ENCODE measurements at regions not wholly inside any gene's neighbourhood (a gene's known extent, or its start where the extent isn't known, plus 50 kb on each side); places are given as distances from the start of the nearest gene placed in this dataset.
"Not testable (repeated sequence)": the region's sequence is repeated elsewhere in the genome, so short reads cannot be mapped to it uniquely, and the experiment has no call there.

GRCh38 chr16:5187402-5187952 is 89.9 kb upstream of the EEF2KMT start:
- TF ChIP-seq CTCF (conservative IDR thresholded peaks at IDR 0.05; ENCODE audit: low read depth, low read length): no peak
- H3K4me3 ChIP-seq (ENCODE audit: low read length): no peak overlapping the region
- DNase-seq (ENCODE audit: low read depth): no peak

- H3K4me3 ChIP-seq (ENCODE audit: low read length): no peak overlapping the region
- DNase-seq (ENCODE audit: low read depth): no peak
- no peak for TF ChIP-seq CTCF (conservative IDR thresholded peaks at IDR 0.05; ENCODE audit: low read depth, low read length)
Observed at GRCh38 chr16:5186381-5186903, 88.8 kb upstream of the EEF2KMT start.

GRCh38 chr16:5176505-5176904 is 78.9 kb upstream of the EEF2KMT start:
- H3K4me3 ChIP-seq (ENCODE audit: low read length): no peak overlapping the region
- TF ChIP-seq CTCF (conservative IDR thresholded peaks at IDR 0.05; ENCODE audit: low read depth, low read length): no peak
- no peak for DNase-seq (ENCODE audit: low read depth)

GRCh38 chr16:5175266-5175665 is 77.7 kb upstream of the EEF2KMT start:
- H3K4me3 ChIP-seq (ENCODE audit: low read length): no peak overlapping the region
- TF ChIP-seq CTCF (conservative IDR thresholded peaks at IDR 0.05; ENCODE audit: low read depth, low read length): no peak
- DNase-seq (ENCODE audit: low read depth): no peak

- no peak overlapping the region for H3K4me3 ChIP-seq (ENCODE audit: low read length)
- no peak for TF ChIP-seq CTCF (conservative IDR thresholded peaks at IDR 0.05; ENCODE audit: low read depth, low read length)
- no peak for DNase-seq (ENCODE audit: low read depth)
Observed at GRCh38 chr16:5166486-5166885, 68.9 kb upstream of the EEF2KMT start.

GRCh38 chr16:5165429-5165828 is 67.8 kb upstream of the EEF2KMT start:
- not testable (repeated sequence) for DNase-seq (ENCODE audit: low read depth)

GRCh38 chr16:5162801-5163200 is 65.2 kb upstream of the EEF2KMT start:
- not testable (repeated sequence) for H3K4me3 ChIP-seq (ENCODE audit: low read length); DNase-seq (ENCODE audit: low read depth)

More at GRCh38 chr16:5165429-5165828, 67.8 kb upstream of the EEF2KMT start:
- H3K4me3 ChIP-seq (ENCODE audit: low read length): not testable (repeated sequence)

GRCh38 chr16:5161888-5162287 is 64.3 kb upstream of the EEF2KMT start:
- DNase-seq (ENCODE audit: low read depth); H3K4me3 ChIP-seq (ENCODE audit: low read length): not testable (repeated sequence)

GRCh38 chr16:5160010-5160409 is 62.4 kb upstream of the EEF2KMT start:
- DNase-seq (ENCODE audit: low read depth); H3K4me3 ChIP-seq (ENCODE audit: low read length): not testable (repeated sequence)

- DNase-seq (ENCODE audit: low read depth); H3K4me3 ChIP-seq (ENCODE audit: low read length): not testable (repeated sequence)
Observed at GRCh38 chr16:5159537-5159936, 61.9 kb upstream of the EEF2KMT start.
